IMR-90 (cell line): ENCODE measurements at regions not wholly inside any gene's neighbourhood (a gene's known extent, or its start where the extent isn't known, plus 50 kb on each side); places are given as distances from the start of the nearest gene placed in this dataset.

Source experiments
- ATAC-seq: fragments of 200-7000 bp; cut with Tn5 transposase; 2 replicates; pipeline ENCODE4 v1.9.1; 2020; ENCODE audit warnings: low read depth, mild to moderate bottlenecking, moderate library complexity
- BruUV-seq: library from RNA; stranded (reverse); fragments of 400-500 nt; replicated peaks from 2 replicates; lab custom pipeline; 2021; lab: Mats Ljungman, UMichigan
- CTCF ChIA-PET: fragments of 300-600 bp; formaldehyde crosslinking; extraction: SDS; loops from one replicate; lab custom pipeline; 2021; ENCODE audit warnings: antibody characterized with exemption; lab: Yijun Ruan, JAX
- POLR2A ChIA-PET: fragments of 300-600 bp; sonication (Branson Sonifier 250); formaldehyde crosslinking; loops from one replicate; lab custom pipeline; 2022; ENCODE audit warnings: antibody characterized with exemption; ENCODE audit not compliant: unreplicated experiment; lab: Charles Lee
- DNase-seq: peaks from one replicate; pipeline ENCODE4 v3.0.0; 2013
- H2AFZ ChIP-seq: replicated peaks from 2 replicates; pipeline ENCODE3; 2013; ENCODE audit warnings: low read length, mild to moderate bottlenecking; ENCODE audit not compliant: poor library complexity
- H2AK5ac ChIP-seq: 2 replicates; pipeline ENCODE4 v1.6.1; 2013; ENCODE audit warnings: low read depth, low read length, inconsistent platforms
- H2AK9ac ChIP-seq: replicated peaks from 2 replicates; pipeline ENCODE3; 2013; ENCODE audit warnings: mild to moderate bottlenecking, low read depth, low read length, moderate library complexity; ENCODE audit not compliant: poor library complexity
- H2BK120ac ChIP-seq: 2 replicates; pipeline ENCODE4 v1.6.1; 2013; ENCODE audit warnings: low read depth, low read length, inconsistent platforms
- H2BK15ac ChIP-seq: 3 replicates; pipeline ENCODE4 v1.6.1; 2013; ENCODE audit warnings: low read depth, low read length, inconsistent platforms
- H2BK20ac ChIP-seq: 2 replicates; pipeline ENCODE4 v1.6.1; 2013; ENCODE audit warnings: low read depth, mild to moderate bottlenecking, inconsistent platforms, low read length, moderate library complexity
- H2BK5ac ChIP-seq: 2 replicates; pipeline ENCODE4 v1.6.1; 2013; ENCODE audit warnings: mild to moderate bottlenecking, low read depth, low read length, inconsistent platforms; ENCODE audit not compliant: poor library complexity, severe bottlenecking
- H3K14ac ChIP-seq: replicated peaks from 2 replicates; pipeline ENCODE4 v1.6.1; 2013; ENCODE audit warnings: low read depth, low read length, inconsistent platforms
- H3K18ac ChIP-seq: 2 replicates; pipeline ENCODE4 v1.6.1; 2013; ENCODE audit warnings: low read depth, low read length, control low read depth
- H3K23ac ChIP-seq: 2 replicates; pipeline ENCODE4 v1.6.1; 2013; ENCODE audit warnings: low read depth, low read length, inconsistent platforms
- H3K27ac ChIP-seq: 2 replicates; pipeline ENCODE4 v1.5.1; 2013; ENCODE audit warnings: mild to moderate bottlenecking, control low read depth, low read length; ENCODE audit not compliant: insufficient read depth
- H3K27me3 ChIP-seq: 2 replicates; pipeline ENCODE4 v1.6.1; 2013; ENCODE audit warnings: low read length; ENCODE audit not compliant: control insufficient read depth, insufficient read depth
- H3K36me3 ChIP-seq: 2 replicates; pipeline ENCODE4 v1.6.1; 2013; ENCODE audit warnings: low read length, mixed read lengths; ENCODE audit not compliant: control insufficient read depth, insufficient read depth
- H3K4ac ChIP-seq: 2 replicates; pipeline ENCODE4 v1.6.1; 2013; ENCODE audit warnings: low read depth, low read length, inconsistent platforms
- H3K4me1 ChIP-seq: 2 replicates; pipeline ENCODE4 v1.6.1; 2013; ENCODE audit warnings: low read length, mixed read lengths; ENCODE audit not compliant: control insufficient read depth, insufficient read depth
- H3K4me2 ChIP-seq: 2 replicates; pipeline ENCODE4 v1.6.1; 2013; ENCODE audit warnings: low read depth, mild to moderate bottlenecking, control low read depth, low read length, moderate library complexity
- H3K4me3 ChIP-seq: 2 replicates; pipeline ENCODE4 v1.5.1; 2013; ENCODE audit warnings: low read depth, mild to moderate bottlenecking, control low read depth, low read length, moderate library complexity; ENCODE audit not compliant: insufficient read depth
- H3K56ac ChIP-seq: 2 replicates; pipeline ENCODE4 v1.6.1; 2013; ENCODE audit warnings: low read length, inconsistent platforms; ENCODE audit not compliant: insufficient read depth; ENCODE audit errors: extremely low read depth
- H3K79me1 ChIP-seq, 2 experiments: 2 replicates each; pipeline ENCODE4 v1.6.1; 2013; ENCODE audit warnings: low read length in 2 of 2, inconsistent platforms in 1 of 2, low read depth in 1 of 2
- H3K9ac ChIP-seq: 2 replicates; pipeline ENCODE4 v1.6.1; 2013; ENCODE audit warnings: low read depth, low read length, control low read depth
- H3K9me1 ChIP-seq: 2 replicates; pipeline ENCODE4 v1.6.1; 2013; ENCODE audit warnings: low read length, inconsistent platforms; ENCODE audit not compliant: insufficient read depth
- H3K9me3 ChIP-seq: 2 replicates; pipeline ENCODE4 v1.6.1; 2013; ENCODE audit warnings: low read length; ENCODE audit not compliant: control insufficient read depth, insufficient read depth
- H4K20me1 ChIP-seq: 2 replicates; pipeline ENCODE4 v1.6.1; 2013; ENCODE audit warnings: low read length, inconsistent platforms; ENCODE audit not compliant: insufficient read depth
- H4K5ac ChIP-seq: 2 replicates; pipeline ENCODE4 v1.6.1; 2013; ENCODE audit warnings: mild to moderate bottlenecking, low read depth, low read length, control low read depth
- H4K8ac ChIP-seq, 2 experiments: 2 replicates each; pipeline ENCODE4 v1.6.1; 2013; ENCODE audit warnings: low read depth in 2 of 2, low read length in 2 of 2, control low read depth in 1 of 2, inconsistent platforms in 1 of 2
- H4K91ac ChIP-seq: 2 replicates; pipeline ENCODE4 v1.6.1; 2013; ENCODE audit warnings: low read depth, low read length, inconsistent platforms; ENCODE audit not compliant: insufficient read depth
- BHLHE40 ChIP-seq: fragments of 150-350 bp; IDR thresholded peaks from 2 replicates; pipeline ENCODE4 v1.6.1; 2016; ENCODE audit warnings: mild to moderate bottlenecking, low read depth, low read length
- FOS ChIP-seq: fragments of 150-350 bp; IDR thresholded peaks from 2 replicates; pipeline ENCODE4 v1.6.1; 2016; ENCODE audit warnings: low read depth, low read length
- MAFK ChIP-seq: IDR thresholded peaks from 2 replicates; pipeline ENCODE4 v1.6.1; 2012; ENCODE audit warnings: low read depth, low read length, improper control_type of control experiment
- MAZ ChIP-seq: IDR thresholded peaks from 2 replicates; pipeline ENCODE4 v1.6.1; 2012; ENCODE audit warnings: low read depth, mild to moderate bottlenecking, low read length, improper control_type of control experiment, moderate library complexity, borderline replicate concordance
- MXI1 ChIP-seq: IDR thresholded peaks from 2 replicates; pipeline ENCODE4 v1.6.1; 2012; ENCODE audit warnings: low read depth, mild to moderate bottlenecking, low read length, moderate library complexity, borderline replicate concordance
- NFE2L2 ChIP-seq: fragments of 150-350 bp; IDR thresholded peaks from 2 replicates; pipeline ENCODE4 v1.6.1; 2016; ENCODE audit warnings: low read depth, mild to moderate bottlenecking, low read length
- POLR2A ChIP-seq: IDR thresholded peaks from 2 replicates; pipeline ENCODE4 v1.6.1; 2012; ENCODE audit warnings: mild to moderate bottlenecking, low read depth, low read length
- RAD21 ChIP-seq: IDR thresholded peaks from 2 replicates; pipeline ENCODE4 v1.6.1; 2012; ENCODE audit warnings: low read length, improper control_type of control experiment
- RCOR1 ChIP-seq: IDR thresholded peaks from 2 replicates; pipeline ENCODE4 v1.6.1; 2012; ENCODE audit warnings: mild to moderate bottlenecking, low read length, improper control_type of control experiment; ENCODE audit not compliant: insufficient replicate concordance
- RFX5 ChIP-seq: IDR thresholded peaks from 2 replicates; pipeline ENCODE4 v1.8.0; 2012; ENCODE audit warnings: low read depth, mild to moderate bottlenecking, low read length, moderate library complexity
- SMC3 ChIP-seq: fragments of 150-350 bp; IDR thresholded peaks from 2 replicates; pipeline ENCODE4 v1.6.1; 2016; ENCODE audit warnings: low read depth, mild to moderate bottlenecking, antibody characterized with exemption, low read length, moderate library complexity
- USF2 ChIP-seq: fragments of 150-350 bp; IDR thresholded peaks from 2 replicates; pipeline ENCODE4 v1.6.1; 2017; ENCODE audit warnings: mild to moderate bottlenecking, antibody characterized with exemption, low read length, low read depth
- WGBS, 2 experiments: methylation state at CpG; one replicate each; pipeline versions ENCODE4 v1.1.5 to v1.1.7; 2013; ENCODE audit warnings: missing lambda C conversion rate in 2 of 2; ENCODE audit not compliant: insufficient read length in 1 of 2; ENCODE audit errors: extremely low coverage in 2 of 2; 5-methylcytosine and 5-hydroxymethylcytosine counted together
- dilution Hi-C: fragments of 300-500 bp; cut with HindIII; formaldehyde crosslinking; loops from one replicate; pipeline ENCODE4 v1.14.3; 2018; ENCODE audit warnings: low sequenced_read_pairs; ENCODE audit not compliant: unreplicated experiment
- in situ Hi-C: fragments of 300-500 bp; cut with MboI; formaldehyde crosslinking; loops from 3 replicates; pipeline ENCODE4 v1.14.3; 2019; ENCODE audit warnings: low sequenced_read_pairs, inconsistent platforms, mixed read lengths
- intact Hi-C: fragments of 100-400 bp; cut with micrococcal nuclease; formaldehyde crosslinking; loops from 2 replicates; pipeline ENCODE4 v1.10.0; 2022
- TF ChIP-seq, protein P1 (sequence below): conservative IDR thresholded peaks from 2 replicates; pipeline ENCODE4 v1.5.1; 2012; ENCODE audit warnings: mild to moderate bottlenecking, low read depth, low read length, improper control_type of control experiment
- TF ChIP-seq, protein P2 (sequence below): fragments of 150-350 bp; IDR thresholded peaks from 2 replicates; pipeline ENCODE4 v1.6.1; 2016; ENCODE audit warnings: low read depth, mild to moderate bottlenecking, low read length, moderate library complexity, borderline replicate concordance

DNA sequence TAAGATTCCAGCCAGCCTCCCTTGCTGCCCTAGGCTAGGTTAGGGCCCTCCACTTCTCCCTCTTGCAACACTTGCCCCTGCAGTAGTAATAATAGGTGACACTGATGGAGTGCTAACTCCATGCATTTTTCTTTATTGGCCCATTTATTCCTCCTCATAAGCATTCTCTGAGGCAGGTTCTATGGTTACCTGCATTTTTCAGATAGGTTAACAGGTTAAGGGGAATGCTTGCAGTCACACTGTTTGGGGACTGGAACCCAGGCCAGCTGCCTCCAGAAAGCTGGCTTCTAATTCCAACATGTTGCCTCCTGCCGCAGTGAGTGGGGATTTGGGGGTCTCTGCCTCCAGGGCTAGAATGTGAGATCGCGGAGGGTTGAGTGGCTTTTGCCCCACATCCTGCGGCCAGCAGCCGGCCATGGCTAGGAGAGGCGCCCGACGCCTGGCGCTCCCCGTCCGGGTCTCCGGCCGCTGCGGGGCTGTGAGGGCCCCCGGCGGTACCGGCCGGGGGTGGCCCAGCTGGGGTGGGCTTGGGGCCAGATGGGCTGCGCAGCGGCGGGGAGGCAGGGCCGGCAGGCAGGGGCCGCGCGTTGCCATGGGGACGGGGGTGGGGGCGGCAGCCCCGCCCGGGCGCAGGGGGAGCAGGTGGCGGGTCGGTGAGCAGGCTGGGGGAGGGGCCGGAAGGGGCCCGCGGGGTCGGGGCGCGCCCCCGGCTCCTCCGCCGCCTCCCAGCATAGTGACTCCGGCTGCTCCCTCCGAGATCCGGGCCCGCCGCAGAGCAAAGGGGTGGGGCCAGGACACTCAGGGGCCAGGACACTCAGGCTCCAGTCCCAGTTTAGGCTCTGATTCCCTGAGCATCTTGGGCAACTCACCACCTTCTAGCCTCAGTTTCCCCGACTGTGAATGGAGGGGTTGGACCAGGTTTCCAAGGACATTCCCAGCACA lies 68.4 kb upstream of the SSBP3 start:
- 30% methylated on average over 2 of the region's 47 CpGs; no CpG with 5 or more reads in 1 of the 2 experiments for WGBS, 2 experiments
- Histone ChIP-seq H3K4me2 (no peak overlapping the region; the same call in 1 of the 2 replicates), H2AFZ (peak overlapping the region; percentile 67), H3K4me1 (no peaks in the 10 kb centered on the region), H2BK5ac (no peak overlapping the region), H2AK5ac (no peak overlapping the region), H4K5ac (no peak overlapping the region), H3K79me1 (no peaks in the 10 kb centered on the region), H2BK120ac (no peak overlapping the region), H3K9ac (no peak overlapping the region), H2BK20ac (no peak overlapping the region), H3K18ac (no peak overlapping the region), H3K4ac (no peak overlapping the region), H4K20me1 (no peaks in the 10 kb centered on the region), H2BK15ac (no peak overlapping the region), H3K9me1 (no peaks in the 10 kb centered on the region), H2AK9ac (peak overlapping the region; percentile 1), H4K8ac (no peak overlapping the region), H3K36me3 (no peaks in the 10 kb centered on the region), H3K14ac (no peak overlapping the region), H3K27ac (no peak overlapping the region), H4K91ac (no peak overlapping the region), H3K27me3 (peaks cover 50% of the 10 kb centered on the region), H3K4me3 (no peak overlapping the region), H3K23ac (no peak overlapping the region; the same call in 1 of the 2 replicates), H3K9me3 (no peaks in the 10 kb centered on the region), H3K56ac (no peak overlapping the region)
- ChIA-PET POLR2A (no interaction called here), CTCF (no interaction called here)
- peak; percentile 48; the same call in 1 of the 2 replicates for ATAC-seq
- intact Hi-C loops (no loop called here), dilution Hi-C loops (no loop called here), in situ Hi-C loops (loop anchor here (25.0 kb wide), 1 partner anchor 612 kb away; no protein-coding TSS in a partner anchor)
- DNase-seq = no peak
- no TSS peak for BruUV-seq
- TF ChIP-seq USF2 (no peak), NFE2L2 (no peak), SMC3 (no peak), RFX5 (no peak), BHLHE40 (no peak), MAFK (no peak), MXI1 (no peak), RCOR1 (no peak), RAD21 (no peak), POLR2A (no peak), FOS (no peak), MAZ (no peak)
- TF ChIP-seq, protein P1, sequence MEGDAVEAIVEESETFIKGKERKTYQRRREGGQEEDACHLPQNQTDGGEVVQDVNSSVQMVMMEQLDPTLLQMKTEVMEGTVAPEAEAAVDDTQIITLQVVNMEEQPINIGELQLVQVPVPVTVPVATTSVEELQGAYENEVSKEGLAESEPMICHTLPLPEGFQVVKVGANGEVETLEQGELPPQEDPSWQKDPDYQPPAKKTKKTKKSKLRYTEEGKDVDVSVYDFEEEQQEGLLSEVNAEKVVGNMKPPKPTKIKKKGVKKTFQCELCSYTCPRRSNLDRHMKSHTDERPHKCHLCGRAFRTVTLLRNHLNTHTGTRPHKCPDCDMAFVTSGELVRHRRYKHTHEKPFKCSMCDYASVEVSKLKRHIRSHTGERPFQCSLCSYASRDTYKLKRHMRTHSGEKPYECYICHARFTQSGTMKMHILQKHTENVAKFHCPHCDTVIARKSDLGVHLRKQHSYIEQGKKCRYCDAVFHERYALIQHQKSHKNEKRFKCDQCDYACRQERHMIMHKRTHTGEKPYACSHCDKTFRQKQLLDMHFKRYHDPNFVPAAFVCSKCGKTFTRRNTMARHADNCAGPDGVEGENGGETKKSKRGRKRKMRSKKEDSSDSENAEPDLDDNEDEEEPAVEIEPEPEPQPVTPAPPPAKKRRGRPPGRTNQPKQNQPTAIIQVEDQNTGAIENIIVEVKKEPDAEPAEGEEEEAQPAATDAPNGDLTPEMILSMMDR = no peak
- TF ChIP-seq, protein P2, sequence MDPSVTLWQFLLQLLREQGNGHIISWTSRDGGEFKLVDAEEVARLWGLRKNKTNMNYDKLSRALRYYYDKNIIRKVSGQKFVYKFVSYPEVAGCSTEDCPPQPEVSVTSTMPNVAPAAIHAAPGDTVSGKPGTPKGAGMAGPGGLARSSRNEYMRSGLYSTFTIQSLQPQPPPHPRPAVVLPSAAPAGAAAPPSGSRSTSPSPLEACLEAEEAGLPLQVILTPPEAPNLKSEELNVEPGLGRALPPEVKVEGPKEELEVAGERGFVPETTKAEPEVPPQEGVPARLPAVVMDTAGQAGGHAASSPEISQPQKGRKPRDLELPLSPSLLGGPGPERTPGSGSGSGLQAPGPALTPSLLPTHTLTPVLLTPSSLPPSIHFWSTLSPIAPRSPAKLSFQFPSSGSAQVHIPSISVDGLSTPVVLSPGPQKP = no peak
